ENCODE measurements at regions not wholly inside any gene's neighbourhood (a gene's known extent, or its start where the extent isn't known, plus 50 kb on each side); places are given as distances from the start of the nearest gene placed in this dataset.
"Not testable (repeated sequence)": the region's sequence is repeated elsewhere in the genome, so short reads cannot be mapped to it uniquely, and the experiment has no call there.

GRCh38 chr2:110291909-110292579 lies 79.7 kb upstream of the MTLN start:
- H3K4me1 Mint-ChIP-seq; ATAC-seq (ENCODE audit: low read depth); H3K36me3 Mint-ChIP-seq; H3K27me3 Mint-ChIP-seq; H3K27ac Mint-ChIP-seq; POLR2A ChIA-PET; DNase-seq; H3K4me3 Mint-ChIP-seq; H3K9me3 Mint-ChIP-seq: not testable (repeated sequence)

GRCh38 chr2:110287817-110288216 lies 75.5 kb upstream of the MTLN start:
- DNase-seq; H3K27ac Mint-ChIP-seq; H3K27me3 Mint-ChIP-seq; H3K4me3 Mint-ChIP-seq; ATAC-seq (ENCODE audit: low read depth); POLR2A ChIA-PET; H3K4me1 Mint-ChIP-seq; H3K36me3 Mint-ChIP-seq; H3K9me3 Mint-ChIP-seq: not testable (repeated sequence)

GRCh38 chr2:110287253-110287652 lies 74.9 kb upstream of the MTLN start:
- H3K27me3 Mint-ChIP-seq; H3K4me3 Mint-ChIP-seq; H3K36me3 Mint-ChIP-seq; H3K27ac Mint-ChIP-seq; H3K9me3 Mint-ChIP-seq; ATAC-seq (ENCODE audit: low read depth); POLR2A ChIA-PET; H3K4me1 Mint-ChIP-seq; DNase-seq: not testable (repeated sequence)

- H3K4me1 Mint-ChIP-seq; H3K27me3 Mint-ChIP-seq; H3K9me3 Mint-ChIP-seq; H3K36me3 Mint-ChIP-seq; ATAC-seq (ENCODE audit: low read depth); POLR2A ChIA-PET; H3K27ac Mint-ChIP-seq; H3K4me3 Mint-ChIP-seq; DNase-seq: not testable (repeated sequence)
Observed at GRCh38 chr2:110285002-110285401, 72.7 kb upstream of the MTLN start.

- H3K4me1 Mint-ChIP-seq; H3K36me3 Mint-ChIP-seq; H3K27ac Mint-ChIP-seq; ATAC-seq (ENCODE audit: low read depth); POLR2A ChIA-PET; DNase-seq; H3K27me3 Mint-ChIP-seq; H3K9me3 Mint-ChIP-seq; H3K4me3 Mint-ChIP-seq: not testable (repeated sequence)
Observed at GRCh38 chr2:110280804-110281203, 68.5 kb upstream of the MTLN start.

GRCh38 chr2:110277054-110277453 lies 64.7 kb upstream of the MTLN start:
- H3K36me3 Mint-ChIP-seq; ATAC-seq (ENCODE audit: low read depth); H3K4me1 Mint-ChIP-seq; H3K9me3 Mint-ChIP-seq; DNase-seq; POLR2A ChIA-PET; H3K27ac Mint-ChIP-seq; H3K4me3 Mint-ChIP-seq; H3K27me3 Mint-ChIP-seq: not testable (repeated sequence)

GRCh38 chr2:110276092-110276491 lies 63.7 kb upstream of the MTLN start:
- DNase-seq; H3K27ac Mint-ChIP-seq; H3K4me1 Mint-ChIP-seq; H3K36me3 Mint-ChIP-seq; H3K9me3 Mint-ChIP-seq; ATAC-seq (ENCODE audit: low read depth); POLR2A ChIA-PET; H3K4me3 Mint-ChIP-seq; H3K27me3 Mint-ChIP-seq: not testable (repeated sequence)

GRCh38 chr2:110269674-110270073 lies 57.3 kb upstream of the MTLN start:
- H3K27ac Mint-ChIP-seq; H3K4me3 Mint-ChIP-seq; H3K4me1 Mint-ChIP-seq; H3K36me3 Mint-ChIP-seq; H3K27me3 Mint-ChIP-seq; DNase-seq; ATAC-seq (ENCODE audit: low read depth); POLR2A ChIA-PET; H3K9me3 Mint-ChIP-seq: not testable (repeated sequence)

GRCh38 chr2:110267828-110268407 lies 55.6 kb upstream of the MTLN start:
- H3K4me1 Mint-ChIP-seq, H3K36me3 Mint-ChIP-seq, DNase-seq, POLR2A ChIA-PET, H3K4me3 Mint-ChIP-seq, H3K9me3 Mint-ChIP-seq, H3K27me3 Mint-ChIP-seq, H3K27ac Mint-ChIP-seq: not testable (repeated sequence)
- peak; percentile 45 for ATAC-seq (ENCODE audit: low read depth)

- H3K4me3 Mint-ChIP-seq; H3K36me3 Mint-ChIP-seq; H3K27me3 Mint-ChIP-seq; POLR2A ChIA-PET; H3K9me3 Mint-ChIP-seq; H3K27ac Mint-ChIP-seq; ATAC-seq (ENCODE audit: low read depth); DNase-seq; H3K4me1 Mint-ChIP-seq: not testable (repeated sequence)
Observed at GRCh38 chr2:110264804-110265203, 52.5 kb upstream of the MTLN start.

GRCh38 chr2:110264076-110264681 lies 51.8 kb upstream of the MTLN start:
- H3K9me3 Mint-ChIP-seq; H3K36me3 Mint-ChIP-seq; POLR2A ChIA-PET; DNase-seq; H3K4me3 Mint-ChIP-seq; H3K27ac Mint-ChIP-seq; ATAC-seq (ENCODE audit: low read depth); H3K4me1 Mint-ChIP-seq; H3K27me3 Mint-ChIP-seq: not testable (repeated sequence)

GRCh38 chr2:110263462-110263861 lies 51.1 kb upstream of the MTLN start:
- H3K9me3 Mint-ChIP-seq; DNase-seq; H3K36me3 Mint-ChIP-seq; H3K27ac Mint-ChIP-seq; H3K4me1 Mint-ChIP-seq; ATAC-seq (ENCODE audit: low read depth); H3K4me3 Mint-ChIP-seq; POLR2A ChIA-PET; H3K27me3 Mint-ChIP-seq: not testable (repeated sequence)
